ENCODE measurements at regions not wholly inside any gene's neighbourhood (a gene's known extent, or its start where the extent isn't known, plus 50 kb on each side); places are given as distances from the start of the nearest gene placed in this dataset.
A peak's percentile ranks its signal among the peaks of the same experiment; 100 is the strongest.
"Not testable (repeated sequence)": the region's sequence is repeated elsewhere in the genome, so short reads cannot be mapped to it uniquely, and the experiment has no call there.

- no peak for TF ChIP-seq POLR2A (IDR thresholded peaks at IDR 0.05)
- TF ChIP-seq CTCF (IDR thresholded peaks at IDR 0.05), result no peak
- Histone ChIP-seq H3K36me3 (no peaks in the 10 kb centered on the region), H3K4me1 (no peaks in the 10 kb centered on the region), H3K27me3 (no peaks in the 10 kb centered on the region), H3K27ac (no peak overlapping the region), H3K9me3 (peaks cover 0 to 5% (median 0%) of the 10 kb centered on the region in 3 donors), H3K4me3 (no peak overlapping the region)
- no peak for DNase-seq
- intact Hi-C loops (cut with DNase I), result no loop called here
These were observed 146.8 kb downstream of the MID1IP1 start for GRCh38 chrX:38948046-38948445.

DNA sequence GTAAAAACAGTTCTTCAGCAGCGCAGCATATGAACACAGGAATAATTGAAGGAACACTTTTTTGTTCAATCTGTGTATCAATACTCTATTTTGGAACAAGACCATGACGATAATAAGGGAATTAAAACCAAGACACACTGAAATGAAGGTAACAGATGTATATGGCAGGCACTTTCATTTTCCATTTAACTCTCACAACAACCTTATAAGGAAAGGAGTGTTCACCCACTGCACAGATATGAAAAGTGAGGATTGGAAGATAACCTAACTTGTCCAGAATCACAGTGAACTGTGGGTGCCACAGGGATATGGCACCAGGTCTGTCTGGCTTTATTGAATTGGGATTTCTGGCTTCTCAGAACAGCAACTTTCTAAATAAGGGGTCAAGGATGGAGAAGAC lies 153.3 kb downstream of the MID1IP1 start:
- intact Hi-C loops (cut with DNase I), result no loop called here
- Histone ChIP-seq H3K36me3 (no peaks in the 10 kb centered on the region), H3K4me3 (no peak overlapping the region), H3K4me1 (no peaks in the 10 kb centered on the region), H3K9me3 (no peaks in the 10 kb centered on the region), H3K27me3 (no peaks in the 10 kb centered on the region), H3K27ac (no peak overlapping the region)
- DNase-seq, result no peak
- WGBS, 2 donors, result 72 to 100% methylated on average over 2 of the region's 2 CpGs
- TF ChIP-seq POLR2A (IDR thresholded peaks at IDR 0.05) (no peak), CTCF (IDR thresholded peaks at IDR 0.05) (no peak)

GRCh38 chrX:38959736-38960135 lies 158.5 kb downstream of the MID1IP1 start:
- Histone ChIP-seq H3K27me3 (no peaks in the 10 kb centered on the region), H3K4me1 (no peaks in the 10 kb centered on the region), H3K27ac (peak overlapping the region in 2 of 4 donors; percentile 22 to 49), H3K36me3 (no peaks in the 10 kb centered on the region), H3K9me3 (peaks cover 0 to 8% (median 0%) of the 10 kb centered on the region in 3 donors), H3K4me3 (no peak overlapping the region)
- intact Hi-C loops (cut with DNase I), result no loop called here
- DNase-seq, result no peak
- TF ChIP-seq CTCF (IDR thresholded peaks at IDR 0.05), result no peak
- no peak for TF ChIP-seq POLR2A (IDR thresholded peaks at IDR 0.05)
- 27 to 100% methylated on average over 1 of the region's 1 CpG for WGBS, 2 donors

GRCh38 chrX:38960137-38960536 lies 158.9 kb downstream of the MID1IP1 start:
- WGBS, 2 donors, result 40 to 53% methylated on average over 2 of the region's 2 CpGs
- Histone ChIP-seq H3K9me3 (peaks cover 0 to 8% (median 0%) of the 10 kb centered on the region in 3 donors), H3K27ac (peak overlapping the region in 1 of 4 donors; percentile 22), H3K4me3 (no peak overlapping the region), H3K27me3 (no peaks in the 10 kb centered on the region), H3K4me1 (no peaks in the 10 kb centered on the region), H3K36me3 (no peaks in the 10 kb centered on the region)
- TF ChIP-seq CTCF (IDR thresholded peaks at IDR 0.05), result no peak
- TF ChIP-seq POLR2A (IDR thresholded peaks at IDR 0.05), result no peak
- intact Hi-C loops (cut with DNase I), result no loop called here
- DNase-seq, result no peak

DNA sequence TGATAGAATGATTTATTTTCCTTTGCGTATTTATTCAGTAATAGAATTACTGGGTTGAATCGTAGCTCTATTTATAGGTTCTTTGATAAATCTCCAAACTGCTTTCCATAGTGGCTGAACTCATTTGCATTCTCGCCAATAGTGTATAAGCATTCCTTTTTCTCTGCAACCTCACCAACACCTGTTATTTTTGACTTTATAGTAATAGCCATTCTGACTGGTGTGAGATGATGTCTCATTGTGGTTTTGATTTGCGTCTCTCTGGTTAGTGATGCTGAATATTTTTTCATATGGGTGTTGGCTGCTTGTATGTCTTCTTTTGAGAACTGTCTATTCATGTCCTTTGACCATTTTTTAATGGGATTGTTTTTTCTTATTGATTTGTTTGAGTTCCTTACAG lies 160.7 kb downstream of the MID1IP1 start:
- WGBS, 2 donors, result 84 to 85% methylated on average over 3 to 4 of the region's 4 CpGs
- Histone ChIP-seq H3K36me3 (no peaks in the 10 kb centered on the region), H3K4me1 (no peaks in the 10 kb centered on the region), H3K27ac (no peak overlapping the region), H3K4me3 (no peak overlapping the region), H3K27me3 (no peaks in the 10 kb centered on the region), H3K9me3 (peaks cover 0 to 8% (median 0%) of the 10 kb centered on the region in 3 donors)
- TF ChIP-seq POLR2A (IDR thresholded peaks at IDR 0.05), result no peak
- TF ChIP-seq CTCF (IDR thresholded peaks at IDR 0.05), result no peak
- intact Hi-C loops (cut with DNase I), result no loop called here
- no peak for DNase-seq

- intact Hi-C loops (cut with DNase I); H3K4me1 ChIP-seq; H3K36me3 ChIP-seq; H3K27ac ChIP-seq; H3K4me3 ChIP-seq; H3K9me3 ChIP-seq; H3K27me3 ChIP-seq; DNase-seq: not testable (repeated sequence)
- WGBS, 2 donors, result 43% methylated on average over 1 of the region's 3 CpGs; no CpG with 5 or more reads in 1 of the 2 donors
These were observed 162.0 kb downstream of the MID1IP1 start for GRCh38 chrX:38963244-38963643.
